A549 (cell line): ENCODE measurements at regions not wholly inside any gene's neighbourhood (a gene's known extent, or its start where the extent isn't known, plus 50 kb on each side); places are given as distances from the start of the nearest gene placed in this dataset.
A peak's percentile ranks its signal among the peaks of the same experiment; 100 is the strongest.

Experiments
- ATAC-seq, 2 experiments: fragments of 200-7000 bp in 1 of 2; fragments of >200 bp in 1 of 2; cut with Nextera tagmentation in 1 of 2; cut with Tn5 transposase in 1 of 2; 3 replicates each; pipeline versions ENCODE4 v1.8.0 to v1.9.1; 2018 to 2020; ENCODE audit warnings: mild to moderate bottlenecking in 1 of 2, moderate library complexity in 1 of 2
- CTCF ChIA-PET: fragments of 300-600 bp; sonication (Branson Sonifier 250); formaldehyde crosslinking; extraction: SDS; loops from one replicate; lab custom pipeline; 2021; ENCODE audit warnings: antibody characterized with exemption, inconsistent platforms; lab: Yijun Ruan, JAX
- POLR2A ChIA-PET: fragments of 350-600 bp; formaldehyde crosslinking; extraction: SDS; loops from one replicate; lab custom pipeline; 2021; ENCODE audit warnings: antibody characterized with exemption, inconsistent platforms; lab: Yijun Ruan, JAX
- DNase-seq, 2 experiments: peaks; one replicate each; pipeline versions ENCODE4 v3.0.0 to v3.0.0-alpha.2; 2011 to 2016; ENCODE audit warnings: low read depth in 1 of 2, low spot score in 1 of 2
- FAIRE-seq: peaks from 2 replicates; lab custom pipeline; 2011; peaks lifted over from hg19 to GRCh38; lab: Jason Lieb, UNC
- H3K27ac ChIP-seq, 2 experiments: fragments of >200 bp; sonication (Bioruptor Twin); formaldehyde crosslinking; 3 replicates each; pipeline ENCODE4 v1.5.1; 2016 to 2017
- H3K4me1 ChIP-seq: fragments of >200 bp; sonication (Bioruptor Twin); formaldehyde crosslinking; 3 replicates; pipeline ENCODE4 v1.6.1; 2016
- H3K4me2 ChIP-seq: fragments of >200 bp; sonication (Bioruptor Twin); formaldehyde crosslinking; 3 replicates; pipeline ENCODE4 v1.6.1; 2016
- H3K4me3 ChIP-seq: fragments of >200 bp; sonication (Bioruptor Twin); formaldehyde crosslinking; 3 replicates; pipeline ENCODE4 v1.5.1; 2016
- H3K9me3 ChIP-seq: fragments of >200 bp; sonication (Bioruptor Twin); formaldehyde crosslinking; 3 replicates; pipeline ENCODE4 v1.6.1; 2016
- ATOH8 ChIP-seq: fragments of 250-450 bp; sonication (Bioruptor Pico); IDR thresholded peaks from 2 replicates; pipeline ENCODE4 v1.5.0; 2020; ENCODE audit warnings: low read depth, mild to moderate bottlenecking, moderate library complexity
- BHLHE40 ChIP-seq: IDR thresholded peaks from 2 replicates; pipeline ENCODE4 v1.6.1; 2012; ENCODE audit warnings: low read depth, low read length, inconsistent platforms
- CBX8 ChIP-seq: fragments of 200-600 bp; sonication (generic); IDR thresholded peaks from 2 replicates; pipeline ENCODE4 v1.6.1; 2016
- CEBPB ChIP-seq, 2 experiments: fragments of >200 bp in 1 of 2; sonication (Bioruptor Twin) in 1 of 2; formaldehyde crosslinking in 1 of 2; IDR thresholded peaks; 2 replicates each; pipeline ENCODE4 v1.6.1; 2012 to 2016
- EHMT2 ChIP-seq: fragments of 200-600 bp; sonication (generic); IDR thresholded peaks from 2 replicates; pipeline ENCODE4 v1.6.1; 2016; ENCODE audit warnings: antibody characterized with exemption, low read depth, mild to moderate bottlenecking, moderate library complexity
- FOSB ChIP-seq: fragments of 250-450 bp; sonication (Bioruptor Pico); IDR thresholded peaks from 2 replicates; pipeline ENCODE4 v1.5.0; 2020; ENCODE audit warnings: mild to moderate bottlenecking, moderate library complexity
- FOSL2 ChIP-seq, 2 experiments: fragments of 450-650 bp in 1 of 2; fragments of >200 bp in 1 of 2; sonication (Bioruptor Twin) in 1 of 2; formaldehyde crosslinking; IDR thresholded peaks; 2 replicates each; pipeline versions ENCODE4 v1.5.0 to v1.6.1; 2016 to 2020; ENCODE audit warnings: mild to moderate bottlenecking in 1 of 2, moderate library complexity in 1 of 2
- GATA3 ChIP-seq: IDR thresholded peaks from 2 replicates; pipeline ENCODE4 v1.6.1; 2012; ENCODE audit warnings: borderline replicate concordance
- HES2 ChIP-seq: fragments of >200 bp; sonication (Bioruptor Twin); formaldehyde crosslinking; IDR thresholded peaks from 2 replicates; pipeline ENCODE4 v1.6.1; 2016
- HOXB5 ChIP-seq: fragments of 250-450 bp; sonication (Bioruptor Pico); IDR thresholded peaks from 2 replicates; pipeline ENCODE4 v1.5.0; 2020; ENCODE audit warnings: mild to moderate bottlenecking, moderate library complexity
- KDM1A ChIP-seq: fragments of 200-600 bp; sonication (generic); IDR thresholded peaks from 2 replicates; pipeline ENCODE4 v1.6.1; 2016; ENCODE audit warnings: low read depth, mild to moderate bottlenecking
- KDM5A ChIP-seq: fragments of 200-600 bp; sonication (generic); IDR thresholded peaks from 2 replicates; pipeline ENCODE4 v1.6.1; 2016; ENCODE audit warnings: antibody characterized with exemption, mild to moderate bottlenecking
- MAFK ChIP-seq: fragments of 450-650 bp; IDR thresholded peaks from 2 replicates; pipeline ENCODE4 v1.6.1; 2014; ENCODE audit not compliant: partially characterized antibody
- MAZ ChIP-seq: fragments of 150-350 bp; IDR thresholded peaks from 2 replicates; pipeline ENCODE4 v1.6.1; 2014; ENCODE audit warnings: antibody characterized with exemption, low read depth, low read length, borderline replicate concordance
- PHF8 ChIP-seq: fragments of 200-600 bp; sonication (generic); IDR thresholded peaks from 2 replicates; pipeline ENCODE4 v1.6.1; 2016; ENCODE audit warnings: low read depth, mild to moderate bottlenecking, antibody characterized with exemption, moderate library complexity, borderline replicate concordance
- POLR2AphosphoS2 ChIP-seq: conservative IDR thresholded peaks from 2 replicates; pipeline ENCODE4 v1.6.1; 2012; ENCODE audit warnings: low read length, improper control_type of control experiment, inconsistent platforms
- TFCP2L1 ChIP-seq: fragments of 250-450 bp; sonication (Bioruptor Pico); IDR thresholded peaks from 2 replicates; pipeline ENCODE4 v1.5.0; 2021; ENCODE audit warnings: mild to moderate bottlenecking
- TP53 ChIP-seq: fragments of 250-450 bp; sonication (Bioruptor Pico); IDR thresholded peaks from 2 replicates; pipeline ENCODE4 v1.5.0; 2021; ENCODE audit warnings: mild to moderate bottlenecking, moderate library complexity
- USF2 ChIP-seq: fragments of 450-650 bp; IDR thresholded peaks from 2 replicates; pipeline ENCODE4 v1.6.1; 2014; ENCODE audit warnings: antibody characterized with exemption
- ZC3H11A ChIP-seq: fragments of 450-650 bp; IDR thresholded peaks from 2 replicates; pipeline ENCODE4 v1.6.1; 2014; ENCODE audit warnings: antibody characterized with exemption, mild to moderate bottlenecking
- ZFP36 ChIP-seq: fragments of 450-650 bp; IDR thresholded peaks from 2 replicates; pipeline ENCODE4 v1.6.1; 2014; ENCODE audit warnings: borderline replicate concordance; ENCODE audit not compliant: partially characterized antibody
- WGBS: methylation state at CpG from one replicate; pipeline ENCODE4 v1.1.6; 2017; ENCODE audit errors: missing lambda C conversion rate; 5-methylcytosine and 5-hydroxymethylcytosine counted together
- TF ChIP-seq, protein P1 (sequence below): fragments of 200-600 bp; sonication (generic); IDR thresholded peaks from 2 replicates; pipeline ENCODE4 v1.6.1; 2016; ENCODE audit warnings: antibody characterized with exemption, mild to moderate bottlenecking, moderate library complexity
- TF ChIP-seq, protein P2 (sequence below): IDR thresholded peaks from 2 replicates; pipeline ENCODE4 v1.6.1; 2012

GRCh38 chr3:124545891-124546290 lies 184.4 kb upstream of the UMPS start:
- ATAC-seq (no peak), DNase-seq (no peak), FAIRE-seq (no peak)
- ChIA-PET CTCF (interaction anchor here (8.0 kb wide), 1 partner anchor 14 kb away, joined by 77 read pairs; no protein-coding TSS in a partner anchor), POLR2A (no interaction called here)
- H3K4me3 ChIP-seq: no peak overlapping the region
- H3K27ac ChIP-seq: no peak overlapping the region
- H3K9me3 ChIP-seq: no peaks in the 10 kb centered on the region
- 40% methylated on average over 3 of the region's 3 CpGs for WGBS
- H3K4me2 ChIP-seq: no peak overlapping the region
- H3K4me1 ChIP-seq: no peaks in the 10 kb centered on the region
- no peak for TF ChIP-seq KDM1A
- no peak for TF ChIP-seq FOSB (CRISPR knock-in tag)
- no peak for TF ChIP-seq HOXB5 (CRISPR knock-in tag)
- TF ChIP-seq KDM5A: no peak
- no peak for TF ChIP-seq USF2
- no peak for TF ChIP-seq POLR2AphosphoS2
- TF ChIP-seq, protein P1, sequence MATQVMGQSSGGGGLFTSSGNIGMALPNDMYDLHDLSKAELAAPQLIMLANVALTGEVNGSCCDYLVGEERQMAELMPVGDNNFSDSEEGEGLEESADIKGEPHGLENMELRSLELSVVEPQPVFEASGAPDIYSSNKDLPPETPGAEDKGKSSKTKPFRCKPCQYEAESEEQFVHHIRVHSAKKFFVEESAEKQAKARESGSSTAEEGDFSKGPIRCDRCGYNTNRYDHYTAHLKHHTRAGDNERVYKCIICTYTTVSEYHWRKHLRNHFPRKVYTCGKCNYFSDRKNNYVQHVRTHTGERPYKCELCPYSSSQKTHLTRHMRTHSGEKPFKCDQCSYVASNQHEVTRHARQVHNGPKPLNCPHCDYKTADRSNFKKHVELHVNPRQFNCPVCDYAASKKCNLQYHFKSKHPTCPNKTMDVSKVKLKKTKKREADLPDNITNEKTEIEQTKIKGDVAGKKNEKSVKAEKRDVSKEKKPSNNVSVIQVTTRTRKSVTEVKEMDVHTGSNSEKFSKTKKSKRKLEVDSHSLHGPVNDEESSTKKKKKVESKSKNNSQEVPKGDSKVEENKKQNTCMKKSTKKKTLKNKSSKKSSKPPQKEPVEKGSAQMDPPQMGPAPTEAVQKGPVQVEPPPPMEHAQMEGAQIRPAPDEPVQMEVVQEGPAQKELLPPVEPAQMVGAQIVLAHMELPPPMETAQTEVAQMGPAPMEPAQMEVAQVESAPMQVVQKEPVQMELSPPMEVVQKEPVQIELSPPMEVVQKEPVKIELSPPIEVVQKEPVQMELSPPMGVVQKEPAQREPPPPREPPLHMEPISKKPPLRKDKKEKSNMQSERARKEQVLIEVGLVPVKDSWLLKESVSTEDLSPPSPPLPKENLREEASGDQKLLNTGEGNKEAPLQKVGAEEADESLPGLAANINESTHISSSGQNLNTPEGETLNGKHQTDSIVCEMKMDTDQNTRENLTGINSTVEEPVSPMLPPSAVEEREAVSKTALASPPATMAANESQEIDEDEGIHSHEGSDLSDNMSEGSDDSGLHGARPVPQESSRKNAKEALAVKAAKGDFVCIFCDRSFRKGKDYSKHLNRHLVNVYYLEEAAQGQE: no peak

- H3K9me3 ChIP-seq: no peaks in the 10 kb centered on the region
- FAIRE-seq (no peak), ATAC-seq (peak; percentile 36 to 47; a peak in 3 of 6 replicates), DNase-seq (peak; percentile 29 to 64)
- H3K4me1 ChIP-seq: peaks cover 24% of the 10 kb centered on the region
- TF ChIP-seq ZFP36: no peak
- peak; percentile 31 to 53; a peak in 3 of 4 replicates for TF ChIP-seq CEBPB (IDR thresholded peaks at IDR 0.05)
- TF ChIP-seq FOSL2 (IDR thresholded peaks at IDR 0.05): no peak
- TF ChIP-seq FOSL2 (CRISPR knock-in tag; IDR thresholded peaks at IDR 0.05): 0 out of 2 replicates have a peak, but pooled peaks have one; percentile 8
- no peak for TF ChIP-seq CBX8
- TF ChIP-seq TFCP2L1 (CRISPR knock-in tag): no peak
- peak; percentile 76 for TF ChIP-seq GATA3
- CTCF ChIA-PET: interaction anchor here (1.6 to 8.0 kb wide), 4 partner anchors 8 to 200 kb away, joined by 7 to 77 read pairs (median 20); no protein-coding TSS in a partner anchor
- no peak overlapping the region for H3K27ac ChIP-seq
- peak overlapping the region; percentile 63 for H3K4me2 ChIP-seq
- WGBS: 13% methylated on average over 5 of the region's 5 CpGs
- POLR2A ChIA-PET: no interaction called here
- no peak overlapping the region for H3K4me3 ChIP-seq
These were observed 178.0 kb upstream of the UMPS start for GRCh38 chr3:124552224-124552623.

DNA sequence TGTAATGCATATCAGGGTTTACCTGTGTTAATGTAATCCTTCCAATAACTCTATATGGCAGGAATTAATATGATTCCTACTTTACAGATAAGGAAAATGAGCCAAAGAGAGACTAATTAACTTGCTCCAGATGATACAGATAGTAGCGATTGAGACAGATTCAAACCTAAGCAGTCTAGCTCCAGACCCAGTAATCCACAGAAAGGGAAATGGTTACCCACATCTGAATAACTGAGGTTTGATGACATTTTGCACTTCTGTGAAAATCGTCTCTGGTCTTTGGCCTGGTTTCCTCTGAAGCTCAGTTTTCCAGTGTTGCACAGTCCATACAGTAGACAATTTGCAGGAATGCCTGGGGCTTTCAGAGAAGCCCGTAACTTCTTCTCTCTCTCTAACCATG lies 177.1 kb upstream of the UMPS start:
- FAIRE-seq (no peak), ATAC-seq (no peak), DNase-seq (no peak)
- Histone ChIP-seq H3K4me2 (no peak overlapping the region), H3K27ac (no peak overlapping the region), H3K9me3 (no peaks in the 10 kb centered on the region), H3K4me3 (no peak overlapping the region), H3K4me1 (peaks cover 34% of the 10 kb centered on the region)
- TF ChIP-seq PHF8: no peak
- TF ChIP-seq FOSB (CRISPR knock-in tag): no peak
- TF ChIP-seq CEBPB (IDR thresholded peaks at IDR 0.05): no peak
- no peak for TF ChIP-seq KDM1A
- no peak for TF ChIP-seq EHMT2
- TF ChIP-seq MAFK: no peak
- TF ChIP-seq HES2: no peak
- no peak for TF ChIP-seq USF2
- TF ChIP-seq TP53 (CRISPR knock-in tag): no peak
- no peak for TF ChIP-seq ZC3H11A
- TF ChIP-seq, protein P2, sequence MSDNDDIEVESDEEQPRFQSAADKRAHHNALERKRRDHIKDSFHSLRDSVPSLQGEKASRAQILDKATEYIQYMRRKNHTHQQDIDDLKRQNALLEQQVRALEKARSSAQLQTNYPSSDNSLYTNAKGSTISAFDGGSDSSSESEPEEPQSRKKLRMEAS: no peak
- no peak for TF ChIP-seq BHLHE40
- TF ChIP-seq MAZ: no peak
- TF ChIP-seq ATOH8: no peak
- no peak for TF ChIP-seq FOSL2 (IDR thresholded peaks at IDR 0.05)
- TF ChIP-seq FOSL2 (CRISPR knock-in tag; IDR thresholded peaks at IDR 0.05): no peak
- CTCF ChIA-PET: interaction anchor here (0.9 to 3.7 kb wide), 4 partner anchors 11 to 136 kb away, joined by 3 to 19 read pairs (median 6); no protein-coding TSS in a partner anchor
- 50% methylated on average over 3 of the region's 3 CpGs for WGBS
- POLR2A ChIA-PET: no interaction called here
